Stimulated activated naive CD8-positive, alpha-beta T cell treated with anti-CD3 and anti-CD28 coated beads, Interleukin-15, amount 100 ng/mL, for 72 hours (primary cell): ENCODE measurements at regions not wholly inside any gene's neighbourhood (a gene's known extent, or its start where the extent isn't known, plus 50 kb on each side); places are given as distances from the start of the nearest gene placed in this dataset.

ENCODE experiments used
- ATAC-seq: fragments of 150-1000 bp; cut with Tn5 transposase; 2 replicates; pipeline ENCODE4 v1.10.0; 2021; ENCODE audit warnings: mild to moderate bottlenecking, moderate library complexity
- DNase-seq, 2 donors: peaks; one replicate each; pipeline ENCODE4 v3.0.0; 2021 to 2022
- H3K27ac Mint-ChIP-seq, 2 donors: one replicate each; pipeline ENCODE4 v1.8.0; 2022; ENCODE audit warnings: mild to moderate bottlenecking in 2 of 2, mixed read lengths in 2 of 2, moderate library complexity in 2 of 2
- H3K27me3 Mint-ChIP-seq: one replicate; pipeline ENCODE4 v1.8.0; 2022; ENCODE audit warnings: mixed read lengths
- H3K4me1 Mint-ChIP-seq: one replicate; pipeline ENCODE4 v1.8.0; 2022; ENCODE audit warnings: mild to moderate bottlenecking, mixed read lengths
- H3K4me3 Mint-ChIP-seq, 2 donors: one replicate each; pipeline ENCODE4 v1.8.0; 2022; ENCODE audit warnings: mild to moderate bottlenecking in 2 of 2, mixed read lengths in 2 of 2, moderate library complexity in 1 of 2
- H3K9me3 Mint-ChIP-seq, 2 donors: one replicate each; pipeline ENCODE4 v1.8.0; 2022; ENCODE audit warnings: mixed read lengths in 2 of 2

DNA sequence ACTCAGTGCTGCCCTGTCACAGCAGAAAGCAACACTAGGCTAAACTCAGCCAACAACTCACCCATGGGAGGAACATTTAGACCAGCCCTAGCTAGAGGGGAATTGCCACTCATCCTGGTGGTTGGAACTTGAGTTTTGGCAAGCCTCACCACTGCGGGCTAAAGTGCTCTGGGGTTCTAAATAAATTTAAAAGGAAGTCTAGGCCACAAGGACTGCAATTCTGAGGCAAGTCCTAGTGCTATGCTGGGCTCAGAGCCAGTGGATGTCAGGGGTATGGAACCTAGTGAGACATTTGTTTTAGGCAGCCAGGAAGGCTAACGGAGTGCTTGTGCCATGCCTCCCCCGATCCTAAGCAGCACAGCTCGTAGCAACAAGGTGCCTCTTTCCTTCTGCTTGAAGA, 78.0 kb downstream of the RGS13 start:
- peaks cover 20 to 26% of the 10 kb centered on the region in 2 donors for H3K9me3 Mint-ChIP-seq
- no peak overlapping the region for H3K4me3 Mint-ChIP-seq
- H3K27ac Mint-ChIP-seq: no peak overlapping the region
- ATAC-seq (no peak), DNase-seq (no peak)
- H3K4me1 Mint-ChIP-seq: no peaks in the 10 kb centered on the region
- H3K27me3 Mint-ChIP-seq: peaks cover 15% of the 10 kb centered on the region

- Mint-ChIP-seq H3K9me3 (peaks cover 6 to 11% of the 10 kb centered on the region in 2 donors), H3K4me3 (no peak overlapping the region), H3K27me3 (no peaks in the 10 kb centered on the region), H3K27ac (no peak overlapping the region), H3K4me1 (no peaks in the 10 kb centered on the region)
- no peak for ATAC-seq
- DNase-seq: no peak
These were observed 84.2 kb upstream of the RGS2 start for GRCh38 chr1:192724670-192725069.

- Mint-ChIP-seq H3K4me1 (no peaks in the 10 kb centered on the region), H3K9me3 (no peaks in the 10 kb centered on the region), H3K27ac (no peak overlapping the region), H3K27me3 (no peaks in the 10 kb centered on the region), H3K4me3 (no peak overlapping the region)
- ATAC-seq (no peak), DNase-seq (no peak)
These were observed 81.9 kb upstream of the RGS2 start for GRCh38 chr1:192726820-192727504.

DNA sequence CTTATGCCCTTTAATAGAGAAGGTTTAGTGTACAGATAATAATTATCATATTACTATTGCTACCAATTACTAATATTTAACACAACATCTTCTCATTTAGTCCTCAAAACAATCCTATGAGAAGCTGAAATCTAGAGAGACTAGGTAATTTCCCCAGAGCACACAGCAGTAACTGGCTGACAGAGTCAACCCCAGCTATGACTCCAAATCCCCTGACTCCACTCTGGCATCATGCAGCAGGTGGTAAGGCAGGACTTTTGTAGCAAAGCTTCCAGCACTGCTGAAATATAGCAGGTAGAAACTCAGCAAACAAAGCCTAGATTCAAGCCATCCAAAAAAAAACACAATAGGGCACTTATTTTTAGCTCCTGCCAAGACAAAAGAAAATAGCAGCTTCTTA, 79.3 kb upstream of the RGS2 start:
- peaks cover 0 to 6% of the 10 kb centered on the region in 2 donors for H3K9me3 Mint-ChIP-seq
- DNase-seq (no peak), ATAC-seq (no peak)
- H3K27ac Mint-ChIP-seq: no peak overlapping the region
- H3K27me3 Mint-ChIP-seq: no peaks in the 10 kb centered on the region
- H3K4me1 Mint-ChIP-seq: no peaks in the 10 kb centered on the region
- no peak overlapping the region for H3K4me3 Mint-ChIP-seq

DNA sequence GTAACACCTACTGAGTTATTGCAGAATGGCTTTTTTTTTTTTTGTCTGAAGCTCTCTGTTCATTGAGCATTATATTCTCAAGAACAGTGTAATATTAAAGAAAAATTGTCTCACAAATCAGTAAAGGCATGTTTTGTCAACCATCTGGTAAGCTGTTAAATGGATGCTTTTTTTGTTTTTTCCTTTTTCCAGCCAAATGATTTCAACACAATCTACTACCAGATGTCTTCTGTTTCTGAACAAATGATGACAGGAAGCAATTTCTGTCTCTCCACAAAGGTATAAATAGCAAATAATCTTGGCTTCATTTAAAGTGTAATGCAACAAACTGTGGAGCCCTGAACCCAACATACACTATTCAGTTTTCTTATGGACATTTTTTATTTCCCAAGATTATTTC, 78.6 kb upstream of the RGS2 start:
- no peak overlapping the region for H3K4me3 Mint-ChIP-seq
- H3K9me3 Mint-ChIP-seq: peaks cover 0 to 6% of the 10 kb centered on the region in 2 donors
- ATAC-seq: no peak
- H3K27me3 Mint-ChIP-seq: no peaks in the 10 kb centered on the region
- no peak for DNase-seq
- H3K4me1 Mint-ChIP-seq: no peaks in the 10 kb centered on the region
- no peak overlapping the region for H3K27ac Mint-ChIP-seq

GRCh38 chr1:192732787-192733186, 76.1 kb upstream of the RGS2 start:
- no peaks in the 10 kb centered on the region for H3K27me3 Mint-ChIP-seq
- H3K27ac Mint-ChIP-seq: no peak overlapping the region
- peaks cover 0 to 6% of the 10 kb centered on the region in 2 donors for H3K9me3 Mint-ChIP-seq
- DNase-seq (peak in 1 of 2 donors; percentile 16), ATAC-seq (no peak)
- H3K4me3 Mint-ChIP-seq: no peak overlapping the region
- no peaks in the 10 kb centered on the region for H3K4me1 Mint-ChIP-seq

- Mint-ChIP-seq H3K27ac (no peak overlapping the region), H3K4me3 (no peak overlapping the region), H3K4me1 (no peaks in the 10 kb centered on the region), H3K9me3 (peaks cover 0 to 6% of the 10 kb centered on the region in 2 donors), H3K27me3 (no peaks in the 10 kb centered on the region)
- ATAC-seq: no peak
- DNase-seq: no peak
These were observed 73.4 kb upstream of the RGS2 start for GRCh38 chr1:192735298-192735915.

DNA sequence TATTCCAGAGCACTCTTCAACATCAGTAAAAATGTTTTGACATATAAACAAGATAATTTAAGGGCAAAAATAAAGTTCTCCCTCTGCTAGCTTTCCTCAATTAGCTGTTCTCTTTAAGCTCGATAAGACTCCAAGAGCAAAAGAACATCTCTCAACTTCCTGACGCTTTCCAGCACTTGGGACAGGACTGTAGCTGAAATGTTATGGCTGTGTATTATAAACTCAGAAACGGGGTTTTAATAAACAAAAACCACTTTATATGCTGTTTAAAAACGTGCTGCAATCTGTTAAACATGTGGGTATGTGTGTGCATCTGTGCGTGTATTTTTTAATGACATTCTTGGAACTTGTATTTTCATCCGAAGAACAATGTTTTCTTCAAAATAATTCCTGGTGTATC, 71.5 kb upstream of the RGS2 start:
- Mint-ChIP-seq H3K9me3 (peaks cover 0 to 6% of the 10 kb centered on the region in 2 donors), H3K27me3 (no peaks in the 10 kb centered on the region), H3K4me1 (no peaks in the 10 kb centered on the region), H3K27ac (no peak overlapping the region), H3K4me3 (no peak overlapping the region)
- no peak for ATAC-seq
- no peak for DNase-seq

- Mint-ChIP-seq H3K27ac (no peak overlapping the region), H3K4me1 (no peaks in the 10 kb centered on the region), H3K4me3 (no peak overlapping the region), H3K9me3 (no peaks in the 10 kb centered on the region), H3K27me3 (no peaks in the 10 kb centered on the region)
- ATAC-seq (no peak), DNase-seq (no peak)
These were observed 69.2 kb upstream of the RGS2 start for GRCh38 chr1:192739476-192740184.

GRCh38 chr1:192740214-192740613, 68.6 kb upstream of the RGS2 start:
- H3K27me3 Mint-ChIP-seq: no peaks in the 10 kb centered on the region
- H3K4me1 Mint-ChIP-seq: no peaks in the 10 kb centered on the region
- no peak for DNase-seq
- no peak overlapping the region for H3K27ac Mint-ChIP-seq
- no peak overlapping the region for H3K4me3 Mint-ChIP-seq
- H3K9me3 Mint-ChIP-seq: no peaks in the 10 kb centered on the region
- no peak for ATAC-seq

GRCh38 chr1:192741095-192741494, 67.7 kb upstream of the RGS2 start:
- ATAC-seq: no peak
- Mint-ChIP-seq H3K27ac (peak overlapping the region in 1 of 2 donors; percentile 31), H3K4me1 (no peaks in the 10 kb centered on the region), H3K27me3 (no peaks in the 10 kb centered on the region), H3K9me3 (no peaks in the 10 kb centered on the region), H3K4me3 (no peak overlapping the region)
- DNase-seq: no peak

DNA sequence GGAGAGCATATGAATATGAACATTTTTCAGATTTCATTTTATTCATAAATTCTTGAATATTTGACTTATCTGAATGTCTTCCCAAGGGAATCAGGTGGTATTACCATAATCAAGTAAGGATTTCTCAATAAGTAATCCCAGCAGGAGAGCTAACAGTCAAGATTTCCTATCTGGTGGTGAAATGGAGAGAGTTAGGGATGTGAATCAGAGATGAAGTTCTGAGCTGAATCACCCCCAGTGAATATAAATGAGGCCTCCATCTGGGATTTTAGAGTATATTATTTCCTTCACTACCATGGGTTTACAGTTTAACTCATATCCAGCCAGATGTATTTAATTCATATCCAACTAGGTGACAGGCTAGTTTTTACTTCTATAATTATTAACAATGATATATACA, 61.5 kb upstream of the RGS2 start:
- DNase-seq (no peak), ATAC-seq (no peak)
- no peaks in the 10 kb centered on the region for H3K4me1 Mint-ChIP-seq
- H3K27me3 Mint-ChIP-seq: no peaks in the 10 kb centered on the region
- no peaks in the 10 kb centered on the region for H3K9me3 Mint-ChIP-seq
- no peak overlapping the region for H3K27ac Mint-ChIP-seq
- H3K4me3 Mint-ChIP-seq: no peak overlapping the region

- DNase-seq (no peak), ATAC-seq (no peak)
- H3K27me3 Mint-ChIP-seq: no peaks in the 10 kb centered on the region
- no peaks in the 10 kb centered on the region for H3K4me1 Mint-ChIP-seq
- H3K9me3 Mint-ChIP-seq: no peaks in the 10 kb centered on the region
- no peak overlapping the region for H3K27ac Mint-ChIP-seq
- H3K4me3 Mint-ChIP-seq: no peak overlapping the region
These were observed 60.9 kb upstream of the RGS2 start for GRCh38 chr1:192747943-192748342.

- no peak for ATAC-seq
- Mint-ChIP-seq H3K4me3 (no peak overlapping the region), H3K27ac (no peak overlapping the region), H3K4me1 (no peaks in the 10 kb centered on the region), H3K27me3 (no peaks in the 10 kb centered on the region), H3K9me3 (no peaks in the 10 kb centered on the region)
- no peak for DNase-seq
These were observed 59.5 kb upstream of the RGS2 start for GRCh38 chr1:192749349-192749748.

- H3K27me3 Mint-ChIP-seq: no peaks in the 10 kb centered on the region
- DNase-seq (no peak), ATAC-seq (no peak)
- H3K4me3 Mint-ChIP-seq: no peak overlapping the region
- H3K9me3 Mint-ChIP-seq: no peaks in the 10 kb centered on the region
- no peak overlapping the region for H3K27ac Mint-ChIP-seq
- no peaks in the 10 kb centered on the region for H3K4me1 Mint-ChIP-seq
These were observed 57.6 kb upstream of the RGS2 start for GRCh38 chr1:192751260-192751659.

- no peak overlapping the region for H3K27ac Mint-ChIP-seq
- no peaks in the 10 kb centered on the region for H3K27me3 Mint-ChIP-seq
- no peak overlapping the region for H3K4me3 Mint-ChIP-seq
- DNase-seq (no peak), ATAC-seq (no peak)
- no peaks in the 10 kb centered on the region for H3K4me1 Mint-ChIP-seq
- no peaks in the 10 kb centered on the region for H3K9me3 Mint-ChIP-seq
These were observed 52.5 kb upstream of the RGS2 start for GRCh38 chr1:192756314-192756713.
